GM12891 (cell line): ENCODE measurements at regions not wholly inside any gene's neighbourhood (a gene's known extent, or its start where the extent isn't known, plus 50 kb on each side); places are given as distances from the start of the nearest gene placed in this dataset.

Experiments
- PAX5 ChIP-seq: IDR thresholded peaks from 2 replicates; pipeline ENCODE4 v1.6.1; 2011; ENCODE audit warnings: low read length, moderate library complexity, mild to moderate bottlenecking; ENCODE audit not compliant: insufficient read depth, severe bottlenecking
- POLR2A ChIP-seq: IDR thresholded peaks from 2 replicates; pipeline ENCODE4 v1.6.1; 2011; ENCODE audit warnings: low read depth, low read length, control low read depth
- POLR2AphosphoS5 ChIP-seq: IDR thresholded peaks from 2 replicates; pipeline ENCODE4 v1.6.1; 2011; ENCODE audit warnings: low read depth, low read length, control low read depth
- POU2F2 ChIP-seq: IDR thresholded peaks from 2 replicates; pipeline ENCODE4 v1.6.1; 2011; ENCODE audit warnings: low read depth, mild to moderate bottlenecking, control low read depth, low read length, moderate library complexity
- SPI1 ChIP-seq: IDR thresholded peaks from 2 replicates; pipeline ENCODE4 v1.6.1; 2011; ENCODE audit warnings: low read depth, low read length, control low read depth
- TAF1 ChIP-seq: IDR thresholded peaks from 2 replicates; pipeline ENCODE4 v1.6.1; 2011; ENCODE audit warnings: low read depth, low read length, control low read depth

DNA sequence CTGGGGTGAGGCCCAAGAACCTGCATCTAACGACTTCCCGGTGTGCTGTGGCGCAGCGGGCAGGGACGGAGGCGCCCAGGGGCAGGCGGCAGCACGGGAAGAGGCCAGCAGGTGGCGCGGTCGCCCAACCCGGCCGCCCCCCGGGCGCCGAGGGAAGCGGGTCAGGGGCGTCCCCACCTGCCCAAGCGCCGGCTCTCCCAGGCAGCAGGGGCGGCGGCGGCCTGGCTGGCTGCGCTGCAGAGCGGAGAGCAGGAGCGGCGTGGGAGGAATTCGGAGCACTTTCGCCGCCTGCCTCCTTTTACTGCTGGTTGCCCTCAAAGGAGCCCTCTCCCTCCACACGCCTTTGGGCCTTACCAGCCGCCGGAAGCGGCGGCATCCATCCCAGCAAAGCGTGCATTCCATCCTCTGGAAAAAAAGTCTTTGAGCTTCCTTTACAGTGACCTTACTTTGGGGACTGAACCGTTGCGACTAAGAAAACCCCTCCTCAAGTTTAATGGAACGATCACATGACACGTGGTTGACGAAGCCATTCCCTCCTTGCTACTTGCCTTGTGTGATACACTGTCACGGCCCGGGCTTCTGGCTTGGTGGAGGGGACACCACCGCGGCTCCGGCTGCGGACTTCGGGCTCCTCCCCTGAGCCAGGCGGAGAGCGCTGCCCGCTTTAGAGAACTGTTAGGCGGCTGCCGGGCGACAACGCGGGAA lies 106.8 kb upstream of the CLMP start:
- TF ChIP-seq POLR2A: no peak
- no peak for TF ChIP-seq POLR2AphosphoS5
- TF ChIP-seq SPI1: no peak
- TF ChIP-seq POU2F2: no peak
- TF ChIP-seq TAF1: no peak
- peak; percentile 29 for TF ChIP-seq PAX5
